ENCODE measurements at regions not wholly inside any gene's neighbourhood (a gene's known extent, or its start where the extent isn't known, plus 50 kb on each side); places are given as distances from the start of the nearest gene placed in this dataset.

DNA sequence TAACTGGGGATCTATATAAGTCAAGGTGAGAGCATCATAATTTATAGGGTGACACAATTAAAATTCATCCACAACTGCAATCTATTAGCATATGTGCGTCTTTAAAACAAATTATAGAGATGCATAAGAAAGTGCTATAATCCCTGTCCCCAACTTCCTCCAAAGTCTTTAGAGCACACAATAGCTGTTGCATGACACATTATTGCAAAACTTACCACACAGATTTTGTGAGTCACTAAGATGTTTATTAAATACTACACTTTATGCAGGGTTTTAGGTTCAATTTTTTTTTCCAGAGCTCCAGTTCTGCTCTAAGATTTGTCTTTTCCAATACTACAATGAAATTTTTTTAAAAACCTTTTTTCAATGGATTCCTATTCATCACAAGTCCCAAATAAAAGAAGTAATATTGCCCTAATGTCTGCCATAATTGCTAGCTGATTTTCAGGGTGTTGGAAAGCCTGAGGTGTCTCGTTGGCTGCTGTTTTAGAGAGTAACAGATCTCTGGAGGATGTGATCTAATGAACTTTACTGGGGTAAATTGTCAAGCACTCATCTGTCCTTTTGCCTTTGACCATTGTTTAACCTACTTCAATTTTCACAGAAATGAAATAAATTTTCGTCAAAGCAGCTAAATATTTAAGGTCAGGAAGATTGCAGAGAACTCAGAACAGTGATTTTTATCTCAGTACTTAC, 250.5 kb upstream of the NETO1 start:
- Histone ChIP-seq H3K27ac (ENCODE audit: control insufficient read depth, insufficient read depth) (no peak overlapping the region), H3K27me3 (replicated peaks in 1 of 2; ENCODE audit: control insufficient read depth in 2 of 2, insufficient read depth in 2 of 2, low read length in 1 of 2) (no peaks in the 10 kb centered on the region), H3K4me1 (ENCODE audit: control insufficient read depth, insufficient read depth, low read length) (no peaks in the 10 kb centered on the region), H3K4me2 (ENCODE audit: control insufficient read depth, insufficient read depth) (no peak overlapping the region), H3K9ac (ENCODE audit: control insufficient read depth, insufficient read depth, low read length) (no peak overlapping the region), H4K20me1 (ENCODE audit: control insufficient read depth, insufficient read depth) (no peaks in the 10 kb centered on the region), H3K36me3 (ENCODE audit: control insufficient read depth in 2 of 2, insufficient read depth in 2 of 2, low read length in 1 of 2) (no peaks in the 10 kb centered on the region), H3K79me2 (ENCODE audit: control insufficient read depth, insufficient read depth, low read length) (no peaks in the 10 kb centered on the region), H3K9me3 (replicated peaks; ENCODE audit: control insufficient read depth, insufficient read depth, low read length) (no peaks in the 10 kb centered on the region; the same call in 2 of the 3 replicates), H2AFZ (ENCODE audit: control insufficient read depth, low read depth, low read length) (no peak overlapping the region), H3K4me3 (no peak overlapping the region)
- CTCF ChIA-PET: interaction anchor here (1.3 kb wide), 1 partner anchor 17 kb away, joined by 4 read pairs; no protein-coding TSS in a partner anchor
- WGBS (ENCODE audit: insufficient coverage, insufficient replicate concordance, low lambda C conversion rate, missing lambda C conversion rate): 43% methylated on average over 3 of the region's 3 CpGs
- intact Hi-C loops (cut with micrococcal nuclease; ENCODE audit: unreplicated experiment) (no loop called here), in situ Hi-C loops (cut with MboI) (no loop called here)
- ATAC-seq: no peak
- RAD21 ChIA-PET (ENCODE audit: unreplicated experiment): interaction anchor here (1.0 kb wide), 1 partner anchor 18 kb away, joined by 3 read pairs; no protein-coding TSS in a partner anchor
- SMC1A ChIA-PET (ENCODE audit: uncharacterized antibody, unreplicated experiment): interaction anchor here (1.1 kb wide), 1 partner anchor 14 kb away, joined by 3 read pairs; no protein-coding TSS in a partner anchor
- TF ChIP-seq SMARCA5 (IDR thresholded peaks at IDR 0.05) (no peak), ESRRA (IDR thresholded peaks at IDR 0.05; ENCODE audit: low read length) (no peak), ZZZ3 (IDR thresholded peaks at IDR 0.05; ENCODE audit: control insufficient read depth, insufficient read length, low read depth) (no peak), SMAD1 (IDR thresholded peaks at IDR 0.05; ENCODE audit: low read depth, partially characterized antibody) (no peak), IRF4 (IDR thresholded peaks at IDR 0.05; ENCODE audit: low read depth, low read length) (no peak), NRF1 (conservative IDR thresholded peaks at IDR 0.05; ENCODE audit: low read depth, low read length) (no peak), NR2F1 (conservative IDR thresholded peaks at IDR 0.05) (no peak), ASH2L (IDR thresholded peaks at IDR 0.05; ENCODE audit: borderline replicate concordance, low read depth) (no peak)
- TF ChIP-seq, protein P1, sequence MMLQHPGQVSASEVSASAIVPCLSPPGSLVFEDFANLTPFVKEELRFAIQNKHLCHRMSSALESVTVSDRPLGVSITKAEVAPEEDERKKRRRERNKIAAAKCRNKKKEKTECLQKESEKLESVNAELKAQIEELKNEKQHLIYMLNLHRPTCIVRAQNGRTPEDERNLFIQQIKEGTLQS (IDR thresholded peaks at IDR 0.05; ENCODE audit: borderline replicate concordance, extremely low read depth, low read depth, low read length): no peak
- no peak for FAIRE-seq
- no peak for DNase-seq (ENCODE audit: low read depth, low spot score)
- POLR2A ChIA-PET: no interaction called here
- no TSS peak for BruUV-seq (replicated peaks)
